Activated CD8-positive, alpha-beta memory T cell treated with anti-CD3 and anti-CD28 coated beads, Interleukin-2, amount 50 U/mL, for 1 hour (primary cell): ENCODE measurements at regions not wholly inside any gene's neighbourhood (a gene's known extent, or its start where the extent isn't known, plus 50 kb on each side); places are given as distances from the start of the nearest gene placed in this dataset.
"Not testable (repeated sequence)": the region's sequence is repeated elsewhere in the genome, so short reads cannot be mapped to it uniquely, and the experiment has no call there.

Source experiments
- DNase-seq: peaks from one replicate; pipeline ENCODE4 v3.0.0-alpha.2; 2020; ENCODE audit errors: extremely low read depth

DNA sequence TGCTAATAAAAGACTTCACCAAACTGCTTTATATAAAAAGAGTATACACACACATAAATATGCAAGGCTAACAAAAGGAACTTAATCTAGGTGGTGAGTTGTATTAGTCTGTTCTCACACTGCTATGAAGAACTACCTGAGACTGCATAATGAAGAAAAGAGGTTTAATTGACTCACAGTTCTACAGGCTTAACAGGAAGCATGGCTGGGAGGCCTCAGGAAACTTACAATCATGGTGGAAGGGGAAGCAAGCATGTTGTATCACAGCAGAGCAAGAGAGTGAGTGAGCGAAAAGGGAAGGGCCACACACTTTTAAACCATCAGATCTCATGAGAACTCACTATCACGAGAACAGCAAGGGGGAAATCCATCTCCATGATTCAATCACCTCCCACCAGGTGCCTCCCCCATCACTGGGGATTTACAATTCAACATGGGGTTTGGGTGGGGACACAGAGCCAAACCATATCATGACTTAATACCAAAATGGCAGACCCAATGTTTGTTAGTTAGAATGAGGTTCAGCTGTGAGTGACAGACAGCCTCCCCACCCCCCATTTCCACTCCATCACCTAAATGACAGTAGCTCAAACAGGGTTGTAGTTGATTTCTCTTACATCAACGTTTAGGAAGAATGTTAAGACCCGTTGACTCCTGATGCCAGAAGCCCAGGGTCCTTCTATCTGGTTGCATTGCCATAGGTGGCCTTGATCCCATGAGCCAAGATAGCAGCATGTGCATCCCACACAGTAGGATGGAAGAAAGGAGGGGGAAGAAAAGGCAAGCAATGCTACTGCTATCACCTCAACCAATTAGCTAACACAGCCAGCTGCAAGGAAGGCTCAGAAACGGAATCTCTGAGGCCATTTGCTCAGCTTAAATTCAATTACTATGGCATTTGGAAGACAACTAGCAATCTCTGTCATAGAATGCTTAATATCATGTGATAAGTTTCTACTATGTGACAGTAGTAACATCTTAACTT is 77.0 kb downstream of the CCDC71L start:
- DNase-seq, result no peak

GRCh38 chr7:106583100-106583499 is 77.9 kb downstream of the CCDC71L start:
- DNase-seq, result no peak

- DNase-seq, result no peak
Observed at GRCh38 chr7:106582365-106582764, 78.6 kb downstream of the CCDC71L start.

DNA sequence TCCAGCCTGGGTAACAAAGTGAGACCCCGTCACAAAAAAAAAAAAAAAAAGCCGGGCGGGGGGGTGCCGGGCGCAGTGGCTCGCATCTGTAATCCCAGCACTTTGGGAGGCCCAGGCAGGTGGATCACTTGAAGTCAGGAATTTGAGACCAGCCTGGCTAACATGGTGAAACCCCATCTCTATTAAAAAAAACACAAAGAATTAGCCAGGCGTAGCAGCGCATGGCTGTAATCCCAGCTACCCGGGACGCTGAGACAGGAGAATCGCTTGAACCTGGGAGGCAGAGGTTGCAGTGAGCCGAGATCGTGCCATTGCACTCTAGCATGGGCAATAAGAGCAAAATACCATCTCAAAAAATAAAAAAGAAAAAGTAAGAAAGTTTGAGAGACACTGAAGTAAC is 81.9 kb downstream of the CCDC71L start:
- DNase-seq, result not testable (repeated sequence)

DNA sequence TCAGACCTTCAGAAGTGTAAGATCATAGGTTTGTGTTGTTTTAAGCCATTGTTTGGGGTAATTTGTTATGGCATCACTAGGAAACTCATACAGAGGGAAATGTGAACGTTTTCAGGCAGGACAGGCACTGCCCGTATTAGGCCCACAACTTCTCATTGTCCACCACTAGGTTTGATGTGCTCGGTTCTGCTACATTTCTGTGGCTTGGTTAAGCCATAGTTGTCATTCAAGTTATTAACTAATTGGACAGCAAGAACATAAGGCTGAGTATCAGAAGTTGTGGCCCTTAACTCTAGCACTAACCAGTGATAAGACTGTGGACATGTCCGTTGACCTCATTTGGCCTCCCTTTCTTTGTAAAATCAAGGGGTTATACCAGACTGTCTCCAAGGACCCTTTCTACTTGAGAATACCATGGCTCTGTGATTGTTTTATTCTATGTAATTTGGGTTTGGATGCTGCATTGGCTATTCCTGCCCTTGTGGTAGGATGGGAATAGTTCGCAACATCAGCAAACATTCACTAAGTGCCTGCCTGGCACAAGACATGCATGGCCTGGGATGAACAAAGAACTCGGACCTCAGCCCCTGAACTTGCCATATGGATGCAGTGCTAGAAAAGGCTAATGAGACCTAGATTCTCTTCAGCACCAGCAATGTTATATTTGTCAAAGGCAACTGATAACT is 85.7 kb downstream of the CCDC71L start:
- no peak for DNase-seq

DNA sequence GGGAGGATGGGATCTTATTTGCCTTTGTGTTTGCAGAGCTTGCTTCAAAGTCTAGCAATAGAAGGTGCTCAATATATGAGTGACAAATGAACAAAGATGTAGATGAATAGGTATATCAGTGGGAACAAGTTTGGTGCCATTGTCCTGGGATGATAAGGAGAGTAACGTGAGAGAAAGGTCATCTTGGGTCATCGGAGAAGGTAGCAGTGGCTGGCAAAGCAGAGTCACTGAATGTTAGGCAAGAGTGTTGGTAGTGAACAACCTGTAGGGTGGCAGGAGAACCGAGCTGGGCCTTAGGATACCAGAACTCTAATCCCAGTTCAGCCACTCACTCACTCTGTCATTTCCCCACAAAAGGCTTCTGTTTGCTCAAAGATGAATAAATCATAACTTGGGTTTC is 87.2 kb downstream of the CCDC71L start:
- DNase-seq, result no peak

- DNase-seq, result no peak
Observed at GRCh38 chr7:106573125-106573663, 87.8 kb downstream of the CCDC71L start.

DNA sequence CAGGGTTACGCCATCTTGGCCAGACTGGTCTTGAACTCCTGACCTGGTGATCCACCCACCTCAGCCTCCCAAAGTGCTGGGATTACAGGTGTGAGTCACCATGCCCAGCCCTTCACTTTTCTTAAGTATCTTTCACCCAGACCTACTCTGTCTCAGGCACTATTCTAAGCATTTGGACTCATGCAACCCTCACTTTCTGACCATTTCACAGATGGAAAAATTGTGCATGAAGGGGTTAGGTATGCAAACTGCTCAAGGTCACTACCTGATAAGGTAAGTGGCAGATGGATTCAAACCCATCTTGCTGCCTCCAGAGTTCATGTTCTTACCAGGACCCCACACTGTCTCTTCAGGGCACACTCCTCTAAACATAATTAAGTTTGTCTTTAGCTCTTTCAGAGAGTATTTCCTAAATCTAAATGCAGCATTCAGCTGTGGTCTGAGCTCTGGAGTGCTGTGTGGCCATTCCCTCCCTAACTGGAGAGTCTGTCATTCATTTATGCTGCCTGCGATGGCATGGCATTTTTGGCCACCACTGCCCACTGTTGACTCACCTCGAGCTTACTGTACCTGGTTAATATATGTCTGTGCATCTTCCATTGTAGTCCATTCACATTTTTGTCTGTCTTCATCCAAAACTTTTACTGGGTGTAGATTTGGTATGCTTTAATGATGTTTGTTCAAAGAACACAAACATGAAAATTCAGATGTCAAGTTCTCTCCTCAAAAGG is 88.4 kb downstream of the CCDC71L start:
- DNase-seq, result no peak

- DNase-seq, result no peak
Observed at GRCh38 chr7:106571563-106571962, 89.4 kb downstream of the CCDC71L start.

DNA sequence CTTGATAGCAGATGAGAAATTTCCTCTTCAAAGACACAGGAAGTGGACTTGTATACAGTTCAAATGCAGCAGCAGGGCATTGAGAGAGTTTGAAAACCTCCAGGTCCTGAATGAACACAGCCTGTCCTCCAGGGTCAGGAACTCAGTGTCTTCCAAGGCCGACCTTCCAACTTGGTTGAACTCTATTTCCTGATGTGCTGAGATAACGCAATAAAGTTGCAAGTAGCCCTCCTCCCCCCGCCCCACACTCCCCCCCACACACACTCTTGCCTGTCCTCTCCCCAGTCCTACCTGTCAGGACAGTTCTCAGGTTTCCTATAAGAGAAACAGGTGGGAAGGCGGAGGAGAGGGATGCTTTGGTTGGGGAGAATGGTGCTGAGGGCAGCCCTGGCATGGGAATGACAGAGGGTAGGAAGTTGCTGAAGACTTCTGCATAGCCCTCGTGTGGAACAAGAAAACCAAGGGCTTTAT is 90.0 kb downstream of the CCDC71L start:
- DNase-seq, result no peak

DNA sequence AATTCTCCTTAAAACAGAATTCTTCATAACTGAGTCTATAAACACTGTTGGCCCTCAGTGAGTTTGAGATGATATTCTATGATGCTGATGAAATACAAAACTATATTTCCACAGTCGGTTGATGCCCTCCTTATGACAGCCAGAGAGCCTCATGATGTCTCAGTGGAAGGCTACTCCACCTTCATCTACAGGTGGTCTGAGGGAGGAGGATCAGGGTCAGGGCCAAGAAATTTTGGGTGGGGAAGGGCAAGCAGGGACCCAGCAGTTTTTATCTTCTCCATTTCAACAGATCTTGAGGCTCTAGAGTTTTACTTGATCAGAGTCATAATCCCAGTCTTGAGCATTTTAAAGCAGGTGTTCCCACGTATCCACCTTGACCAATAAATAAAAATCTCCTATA is 90.8 kb downstream of the CCDC71L start:
- DNase-seq, result no peak

GRCh38 chr7:106569500-106569929 is 91.4 kb downstream of the CCDC71L start:
- no peak for DNase-seq

- DNase-seq, result no peak
Observed at GRCh38 chr7:106568680-106569499, 92.1 kb downstream of the CCDC71L start.

GRCh38 chr7:106568002-106568679 is 92.8 kb downstream of the CCDC71L start:
- no peak for DNase-seq

GRCh38 chr7:106567204-106568001 is 93.6 kb downstream of the CCDC71L start:
- not testable (repeated sequence) for DNase-seq

GRCh38 chr7:106566672-106567071 is 94.3 kb downstream of the CCDC71L start:
- no peak for DNase-seq

DNA sequence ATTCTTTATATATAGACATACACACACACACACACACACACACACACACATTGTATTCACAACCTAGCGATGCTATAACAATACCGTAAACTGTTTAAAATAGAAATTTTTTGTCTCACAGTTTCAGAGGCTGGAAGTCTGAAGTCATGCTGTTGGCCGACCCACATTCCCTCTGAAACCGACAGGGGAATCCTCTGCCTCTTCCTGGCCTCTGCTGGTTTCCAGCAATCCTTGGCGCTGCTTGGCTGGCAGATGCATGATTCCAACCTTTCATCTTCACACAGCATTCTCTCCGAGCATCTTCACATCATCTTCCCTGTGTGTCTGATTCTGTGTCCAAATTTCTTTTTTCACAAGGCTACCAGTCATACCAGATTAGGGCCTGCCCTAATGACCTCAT is 94.8 kb downstream of the CCDC71L start:
- DNase-seq, result no peak

DNA sequence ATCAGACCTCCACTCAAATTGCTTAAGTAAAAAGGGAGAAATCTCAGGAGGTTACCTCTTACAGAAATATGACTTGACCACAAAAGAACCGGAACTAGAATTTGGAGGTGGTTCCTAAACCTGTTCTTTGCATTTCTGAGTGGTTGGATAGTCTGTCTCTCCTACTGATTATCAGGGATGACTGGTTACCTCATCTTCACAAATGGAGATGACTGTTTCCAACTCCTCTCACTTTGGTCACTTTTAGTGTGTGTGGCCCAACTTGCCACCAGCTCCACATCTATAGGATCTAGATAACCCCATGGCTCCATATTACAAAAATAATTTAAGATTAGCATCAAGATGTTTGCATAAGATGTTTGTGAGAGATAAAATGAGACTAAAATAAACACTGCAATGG is 95.5 kb downstream of the CCDC71L start:
- DNase-seq, result no peak

GRCh38 chr7:106563466-106564150 is 97.3 kb downstream of the CCDC71L start:
- DNase-seq, result no peak
